ENCODE measurements at regions not wholly inside any gene's neighbourhood (a gene's known extent, or its start where the extent isn't known, plus 50 kb on each side); places are given as distances from the start of the nearest gene placed in this dataset.

GRCh38 chr13:64165826-64166225 is 2750.2 kb upstream of the PCDH20 start:
- TF ChIP-seq POLR2A (IDR thresholded peaks at IDR 0.05) (no peak), CTCF (IDR thresholded peaks at IDR 0.05) (no peak), EP300 (IDR thresholded peaks at IDR 0.05) (no peak)
